HFFc6 (cell line): ENCODE measurements at regions not wholly inside any gene's neighbourhood (a gene's known extent, or its start where the extent isn't known, plus 50 kb on each side); places are given as distances from the start of the nearest gene placed in this dataset.

Experiments used
- DNase-seq: peaks from one replicate; pipeline ENCODE4 v3.0.0-alpha.2; 2018
- H3K27ac Mint-ChIP-seq: 2 replicates; pipeline ENCODE4 v1.8.0; 2020; ENCODE audit warnings: mild to moderate bottlenecking, mixed read lengths
- H3K27me3 Mint-ChIP-seq: 2 replicates; pipeline ENCODE4 v1.8.0; 2021; ENCODE audit warnings: mild to moderate bottlenecking, moderate library complexity, mixed read lengths; ENCODE audit not compliant: insufficient read depth
- H3K36me3 Mint-ChIP-seq: 2 replicates; pipeline ENCODE4 v1.8.0; 2021; ENCODE audit warnings: low read depth, mixed read lengths
- H3K4me1 Mint-ChIP-seq: 2 replicates; pipeline ENCODE4 v1.8.0; 2020; ENCODE audit warnings: low read depth, mixed read lengths
- H3K4me3 Mint-ChIP-seq: 2 replicates; pipeline ENCODE4 v1.8.0; 2020; ENCODE audit warnings: mild to moderate bottlenecking, moderate library complexity, mixed read lengths
- H3K9me3 Mint-ChIP-seq: 2 replicates; pipeline ENCODE4 v1.8.0; 2020; ENCODE audit warnings: mild to moderate bottlenecking, mixed read lengths
- TF ChIP-seq, protein P1 (sequence below): fragments of 200-600 bp; sonication (generic); IDR thresholded peaks from 2 replicates; pipeline ENCODE4 v1.5.0; 2021; ENCODE audit warnings: antibody characterized with exemption, mild to moderate bottlenecking

DNA sequence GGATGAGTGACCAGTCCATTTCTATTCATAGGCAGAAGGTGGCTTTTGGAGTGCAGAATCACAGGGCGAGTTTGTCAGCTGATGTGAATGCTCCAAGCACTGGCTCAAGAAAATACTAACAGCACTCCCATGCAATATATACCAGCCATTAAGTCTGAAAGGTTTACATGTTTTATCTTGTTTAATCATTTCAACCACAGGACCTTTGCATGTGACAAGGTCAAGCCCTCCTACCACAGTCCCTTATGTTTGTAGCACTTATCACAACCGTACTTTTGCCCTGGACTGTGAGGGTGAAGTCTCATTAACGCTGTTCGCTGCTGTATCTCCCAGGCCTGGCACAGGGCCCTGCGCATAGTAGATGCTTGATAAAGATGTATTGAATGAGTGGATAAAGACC is 99.3 kb upstream of the PMEPA1 start:
- H3K4me1 Mint-ChIP-seq: no peaks in the 10 kb centered on the region
- TF ChIP-seq, protein P1, sequence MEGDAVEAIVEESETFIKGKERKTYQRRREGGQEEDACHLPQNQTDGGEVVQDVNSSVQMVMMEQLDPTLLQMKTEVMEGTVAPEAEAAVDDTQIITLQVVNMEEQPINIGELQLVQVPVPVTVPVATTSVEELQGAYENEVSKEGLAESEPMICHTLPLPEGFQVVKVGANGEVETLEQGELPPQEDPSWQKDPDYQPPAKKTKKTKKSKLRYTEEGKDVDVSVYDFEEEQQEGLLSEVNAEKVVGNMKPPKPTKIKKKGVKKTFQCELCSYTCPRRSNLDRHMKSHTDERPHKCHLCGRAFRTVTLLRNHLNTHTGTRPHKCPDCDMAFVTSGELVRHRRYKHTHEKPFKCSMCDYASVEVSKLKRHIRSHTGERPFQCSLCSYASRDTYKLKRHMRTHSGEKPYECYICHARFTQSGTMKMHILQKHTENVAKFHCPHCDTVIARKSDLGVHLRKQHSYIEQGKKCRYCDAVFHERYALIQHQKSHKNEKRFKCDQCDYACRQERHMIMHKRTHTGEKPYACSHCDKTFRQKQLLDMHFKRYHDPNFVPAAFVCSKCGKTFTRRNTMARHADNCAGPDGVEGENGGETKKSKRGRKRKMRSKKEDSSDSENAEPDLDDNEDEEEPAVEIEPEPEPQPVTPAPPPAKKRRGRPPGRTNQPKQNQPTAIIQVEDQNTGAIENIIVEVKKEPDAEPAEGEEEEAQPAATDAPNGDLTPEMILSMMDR: no peak
- H3K36me3 Mint-ChIP-seq: no peaks in the 10 kb centered on the region
- H3K27me3 Mint-ChIP-seq: peaks cover 45% of the 10 kb centered on the region
- no peak for DNase-seq
- H3K27ac Mint-ChIP-seq: no peak overlapping the region
- H3K9me3 Mint-ChIP-seq: no peaks in the 10 kb centered on the region
- H3K4me3 Mint-ChIP-seq: no peak overlapping the region

DNA sequence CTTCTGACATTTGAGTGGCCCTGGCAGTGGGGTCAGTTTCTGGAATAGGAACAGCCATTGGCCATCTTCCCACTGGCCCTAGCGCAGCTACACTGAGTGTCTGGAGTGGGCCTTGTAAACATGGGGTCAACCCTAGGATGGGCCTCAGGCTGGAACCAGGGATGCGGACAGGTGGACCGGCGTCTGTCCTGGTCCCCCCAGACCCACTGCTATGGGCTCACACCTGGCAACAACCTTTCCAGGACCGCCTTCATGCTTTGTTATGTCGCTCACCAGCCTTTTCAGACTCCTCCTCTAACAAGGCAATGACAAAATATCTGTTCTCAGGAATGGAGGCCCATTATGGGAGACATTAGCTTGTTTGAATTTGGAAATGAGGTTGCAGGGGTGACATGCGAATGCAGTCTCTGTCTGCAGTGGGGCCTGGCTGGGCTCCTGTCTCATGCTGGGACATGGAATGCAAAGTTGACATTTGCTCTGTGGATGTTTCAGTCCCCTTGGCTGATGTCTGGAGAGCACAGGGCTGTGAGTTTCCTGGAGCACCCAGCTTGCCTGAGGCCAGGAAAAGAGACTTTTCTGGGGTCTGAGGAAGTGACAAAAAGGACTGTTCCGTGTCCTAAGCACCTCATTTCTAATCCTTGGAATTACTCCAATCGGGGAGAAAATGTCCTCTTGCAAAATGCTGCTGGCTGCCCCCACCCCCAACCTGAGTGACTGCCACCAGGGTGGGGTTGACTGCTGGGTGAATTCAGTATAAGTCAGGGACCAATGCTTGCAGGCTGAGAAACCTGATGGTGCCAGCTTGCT is 98.7 kb upstream of the PMEPA1 start:
- no peak for DNase-seq
- Mint-ChIP-seq H3K36me3 (no peaks in the 10 kb centered on the region), H3K9me3 (no peaks in the 10 kb centered on the region), H3K4me1 (no peaks in the 10 kb centered on the region), H3K27me3 (peaks cover 48% of the 10 kb centered on the region), H3K27ac (no peak overlapping the region), H3K4me3 (no peak overlapping the region)
- TF ChIP-seq, protein P1: no peak

GRCh38 chr20:57807401-57808263 is 97.8 kb upstream of the PMEPA1 start:
- Mint-ChIP-seq H3K4me1 (no peaks in the 10 kb centered on the region), H3K27ac (no peak overlapping the region), H3K27me3 (peaks cover 46% of the 10 kb centered on the region), H3K4me3 (no peak overlapping the region), H3K36me3 (no peaks in the 10 kb centered on the region), H3K9me3 (no peaks in the 10 kb centered on the region)
- TF ChIP-seq, protein P1: no peak
- DNase-seq: no peak

- peaks cover 49% of the 10 kb centered on the region for H3K27me3 Mint-ChIP-seq
- no peak overlapping the region for H3K4me3 Mint-ChIP-seq
- DNase-seq: no peak
- no peak overlapping the region for H3K27ac Mint-ChIP-seq
- H3K36me3 Mint-ChIP-seq: no peaks in the 10 kb centered on the region
- no peaks in the 10 kb centered on the region for H3K4me1 Mint-ChIP-seq
- TF ChIP-seq, protein P1: no peak
- H3K9me3 Mint-ChIP-seq: no peaks in the 10 kb centered on the region
Measured at GRCh38 chr20:57806975-57807374, 97.2 kb upstream of the PMEPA1 start.

DNA sequence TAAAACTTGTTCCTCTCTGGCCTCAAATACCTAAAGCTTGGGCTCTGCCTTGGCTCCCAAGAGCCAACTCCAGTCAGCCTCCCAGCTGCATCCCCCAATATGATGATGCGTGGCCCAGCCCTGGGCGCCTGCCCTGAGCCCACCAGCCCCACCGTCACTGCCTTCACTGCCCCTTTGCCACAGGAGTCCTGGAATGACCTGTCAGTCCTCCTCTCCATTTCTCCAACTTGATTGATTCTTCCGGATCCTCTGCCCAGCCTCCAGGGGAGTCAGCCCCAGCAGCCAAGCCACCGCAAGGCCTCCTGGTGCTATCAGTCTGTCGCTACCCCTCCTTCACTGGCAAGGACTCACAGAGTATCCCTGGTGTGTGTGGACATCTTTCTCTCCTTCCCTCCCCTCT is 96.7 kb upstream of the PMEPA1 start:
- H3K36me3 Mint-ChIP-seq: no peaks in the 10 kb centered on the region
- TF ChIP-seq, protein P1: no peak
- H3K27ac Mint-ChIP-seq: no peak overlapping the region
- H3K27me3 Mint-ChIP-seq: peaks cover 49% of the 10 kb centered on the region
- H3K9me3 Mint-ChIP-seq: no peaks in the 10 kb centered on the region
- no peak overlapping the region for H3K4me3 Mint-ChIP-seq
- no peak for DNase-seq
- H3K4me1 Mint-ChIP-seq: no peaks in the 10 kb centered on the region
